HepG2 (cell line): ENCODE measurements at regions not wholly inside any gene's neighbourhood (a gene's known extent, or its start where the extent isn't known, plus 50 kb on each side); places are given as distances from the start of the nearest gene placed in this dataset.

ENCODE experiments used
- ATAC-seq: fragments of 200-7000 bp; cut with Tn5 transposase; 3 replicates; pipeline ENCODE4 v1.9.1; 2020; ENCODE audit warnings: mild to moderate bottlenecking, moderate library complexity
- BruUV-seq: library from RNA; stranded (reverse); fragments of 400-500 nt; replicated peaks from 2 replicates; lab custom pipeline; 2021; lab: Mats Ljungman, UMichigan
- CTCF ChIA-PET: fragments of 300-600 bp; formaldehyde crosslinking; extraction: SDS; loops from one replicate; lab custom pipeline; 2021; ENCODE audit warnings: low total read pairs, inconsistent platforms, low intra/inter-chr PET ratio; lab: Yijun Ruan, JAX
- POLR2A ChIA-PET: fragments of 350-600 bp; sonication (Branson Sonifier 250); formaldehyde crosslinking; loops from one replicate; lab custom pipeline; 2020; ENCODE audit warnings: antibody characterized with exemption, inconsistent platforms; lab: Yijun Ruan, JAX
- DNase-seq: peaks from one replicate; pipeline ENCODE4 v3.0.0-alpha.2; 2015; ENCODE audit warnings: low spot score
- FAIRE-seq: peaks from 3 replicates; lab custom pipeline; 2011; peaks lifted over from hg19 to GRCh38; lab: Jason Lieb, UNC
- H2AFZ ChIP-seq: one replicate; pipeline ENCODE4 v1.6.1; 2011; ENCODE audit warnings: low read length, inconsistent platforms
- H3K27ac ChIP-seq: fragments of 300-600 bp; 3 replicates; pipeline ENCODE4 v1.8.0; 2011; ENCODE audit warnings: mixed run types, mild to moderate bottlenecking, mixed read lengths, low read length, inconsistent platforms; ENCODE audit not compliant: insufficient read depth; ENCODE audit errors: extremely low read length
- H3K27me3 ChIP-seq, 2 experiments: fragments of 200-600 bp in 1 of 2; 2 replicates in 1 of 2; 3 replicates in 1 of 2; pipeline versions ENCODE4 v1.6.0 to v1.8.0; 2011; ENCODE audit warnings: low read length in 2 of 2, mild to moderate bottlenecking in 2 of 2, moderate library complexity in 2 of 2, inconsistent platforms in 1 of 2; ENCODE audit not compliant: insufficient read depth in 2 of 2, control insufficient read depth in 1 of 2
- H3K36me3 ChIP-seq, 2 experiments: fragments of 200-600 bp in 1 of 2; replicated peaks in 1 of 2; 2 replicates in 1 of 2; 3 replicates in 1 of 2; pipeline versions ENCODE4 v1.5.1 to v1.8.0; 2011; ENCODE audit warnings: low read length in 2 of 2, inconsistent platforms in 1 of 2; ENCODE audit not compliant: insufficient read depth in 2 of 2, control insufficient read depth in 1 of 2
- H3K4me1 ChIP-seq: 2 replicates; pipeline ENCODE4 v1.5.1; 2012; ENCODE audit warnings: low read length, inconsistent platforms; ENCODE audit not compliant: insufficient read depth
- H3K4me2 ChIP-seq: 2 replicates; pipeline ENCODE4 v1.6.0; 2011; ENCODE audit warnings: low read depth, low read length, inconsistent platforms
- H3K4me3 ChIP-seq, 3 experiments: fragments of 200-600 bp in 1 of 3; sonication (generic), shearing (Covaris generic) in 1 of 3; replicated peaks in 1 of 3; 2 replicates each; pipeline ENCODE4 v1.5.1; 2011 to 2016; ENCODE audit warnings: low read length in 3 of 3, inconsistent platforms in 2 of 3, low read depth in 2 of 3, mild to moderate bottlenecking in 2 of 3, control low read depth in 1 of 3, mixed read lengths in 1 of 3; ENCODE audit not compliant: insufficient read depth in 1 of 3
- H3K79me2 ChIP-seq: one replicate; pipeline ENCODE4 v1.6.1; 2011; ENCODE audit warnings: low read length, inconsistent platforms; ENCODE audit not compliant: insufficient read depth
- H3K9ac ChIP-seq: 2 replicates; pipeline ENCODE4 v1.6.0; 2011; ENCODE audit warnings: mild to moderate bottlenecking, low read depth, low read length, inconsistent platforms; ENCODE audit not compliant: insufficient read depth
- H3K9me3 ChIP-seq: 2 replicates; pipeline ENCODE4 v1.5.1; 2012; ENCODE audit warnings: mild to moderate bottlenecking, low read length
- H4K20me1 ChIP-seq: 2 replicates; pipeline ENCODE4 v1.6.0; 2011; ENCODE audit warnings: inconsistent platforms, mild to moderate bottlenecking, low read length, moderate library complexity; ENCODE audit not compliant: insufficient read depth
- BATF2 ChIP-seq: sonication (generic); formaldehyde crosslinking; IDR thresholded peaks from 2 replicates; pipeline ENCODE4 v1.8.0; 2022; ENCODE audit warnings: mild to moderate bottlenecking, missing genetic modification reagents, moderate library complexity
- GATAD1 ChIP-seq: IDR thresholded peaks from 2 replicates; pipeline ENCODE4 v1.6.1; 2016; ENCODE audit warnings: missing genetic modification reagents, missing compliant biosample characterization
- GLI4 ChIP-seq: sonication (generic); formaldehyde crosslinking; IDR thresholded peaks from 2 replicates; pipeline ENCODE4 v1.5.1; 2020; ENCODE audit warnings: missing genetic modification reagents, mild to moderate bottlenecking, moderate library complexity, borderline replicate concordance
- MBNL3 ChIP-seq: fragments of 250-450 bp; sonication (Bioruptor Pico); conservative IDR thresholded peaks from 2 replicates; pipeline ENCODE4 v1.8.0; 2022; ENCODE audit warnings: mild to moderate bottlenecking, inconsistent platforms
- POLR2G ChIP-seq: fragments of 200-400 bp; formaldehyde crosslinking; IDR thresholded peaks from 2 replicates; pipeline ENCODE4 v1.6.1; 2018; ENCODE audit warnings: mild to moderate bottlenecking, low read depth, low read length, moderate library complexity
- RBAK ChIP-seq: sonication (generic); formaldehyde crosslinking; IDR thresholded peaks from 2 replicates; pipeline ENCODE4 v1.5.1; 2020; ENCODE audit warnings: mild to moderate bottlenecking, missing genetic modification reagents
- REPIN1 ChIP-seq: sonication (generic); formaldehyde crosslinking; IDR thresholded peaks from 2 replicates; pipeline ENCODE4 v1.8.0; 2022; ENCODE audit warnings: missing genetic modification reagents, low read depth, mild to moderate bottlenecking, borderline replicate concordance
- SKIL ChIP-seq: sonication (generic); formaldehyde crosslinking; IDR thresholded peaks from 2 replicates; pipeline ENCODE4 v1.8.0; 2022; ENCODE audit warnings: missing genetic modification reagents, mild to moderate bottlenecking, moderate library complexity, borderline replicate concordance
- YEATS2 ChIP-seq: sonication (generic); formaldehyde crosslinking; IDR thresholded peaks from 2 replicates; pipeline ENCODE4 v1.4.0; 2020; ENCODE audit warnings: missing genetic modification reagents, borderline replicate concordance
- ZFP36L1 ChIP-seq: sonication (generic); formaldehyde crosslinking; IDR thresholded peaks from 2 replicates; pipeline ENCODE4 v1.8.0; 2022; ENCODE audit warnings: mild to moderate bottlenecking, missing genetic modification reagents, moderate library complexity
- ZNF224 ChIP-seq: sonication (generic); formaldehyde crosslinking; IDR thresholded peaks from 2 replicates; pipeline ENCODE4 v1.5.0; 2020; ENCODE audit warnings: mild to moderate bottlenecking, missing genetic modification reagents
- ZNF414 ChIP-seq: sonication (generic); formaldehyde crosslinking; IDR thresholded peaks from 2 replicates; pipeline ENCODE4 v1.5.0; 2020; ENCODE audit warnings: missing genetic modification reagents
- ZNF460 ChIP-seq: sonication (generic); formaldehyde crosslinking; IDR thresholded peaks from 2 replicates; pipeline ENCODE4 v1.5.1; 2020; ENCODE audit warnings: missing genetic modification reagents, mild to moderate bottlenecking, borderline replicate concordance
- ZNF563 ChIP-seq: sonication (generic); formaldehyde crosslinking; IDR thresholded peaks from 2 replicates; pipeline ENCODE4 v1.8.0; 2022; ENCODE audit warnings: mild to moderate bottlenecking, moderate library complexity, missing genetic modification reagents
- ZNF687 ChIP-seq: sonication (generic); formaldehyde crosslinking; IDR thresholded peaks from 2 replicates; pipeline ENCODE4 v1.5.1; 2020; ENCODE audit warnings: mild to moderate bottlenecking, missing genetic modification reagents, moderate library complexity
- ZNF83 ChIP-seq: sonication (generic); formaldehyde crosslinking; IDR thresholded peaks from 2 replicates; pipeline ENCODE4 v1.4.0; 2020; ENCODE audit warnings: missing genetic modification reagents, mild to moderate bottlenecking, borderline replicate concordance
- WGBS: methylation state at CpG from one replicate; pipeline ENCODE4 v1.1.6; 2017; ENCODE audit warnings: low lambda C conversion rate; 5-methylcytosine and 5-hydroxymethylcytosine counted together
- in situ Hi-C: cut with HindIII; loops from 2 replicates; pipeline ENCODE4 v1.10.0; 2017; ENCODE audit warnings: low pct_unique_long_range_greater_than_20kb; ENCODE audit not compliant: extremely low pct_ligation_motif_present
- intact Hi-C: fragments of 100-400 bp; cut with micrococcal nuclease; formaldehyde crosslinking; loops from one replicate; pipeline ENCODE4 v1.10.0; 2022; ENCODE audit not compliant: unreplicated experiment

DNA sequence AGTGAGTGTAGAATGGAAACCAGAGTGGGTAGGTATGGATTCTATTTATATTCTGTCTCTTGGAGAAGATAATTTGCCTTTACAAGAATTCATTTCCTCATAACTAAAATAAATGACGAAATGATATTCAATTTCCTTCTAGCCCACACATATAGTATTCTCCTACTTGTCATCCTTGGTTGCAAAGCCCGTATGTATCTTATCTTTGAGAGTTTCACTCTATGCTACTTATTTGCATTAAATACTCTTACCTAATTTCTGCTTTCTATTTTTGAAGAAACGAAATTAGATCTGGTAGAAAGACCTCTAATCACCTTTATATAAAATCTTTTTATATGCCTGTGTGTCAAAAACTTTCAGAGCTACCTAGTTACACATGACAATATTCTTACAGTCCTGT lies 457.7 kb downstream of the NKX6-1 start:
- FAIRE-seq (no peak), DNase-seq (no peak), ATAC-seq (no peak)
- no peak overlapping the region for H3K4me2 ChIP-seq
- H2AFZ ChIP-seq = no peak overlapping the region
- intact Hi-C loops = no loop called here
- H3K9me3 ChIP-seq = no peaks in the 10 kb centered on the region
- H3K4me1 ChIP-seq = no peaks in the 10 kb centered on the region
- H3K9ac ChIP-seq = no peak overlapping the region
- 5% methylated on average over 3 of the region's 3 CpGs for WGBS
- CTCF ChIA-PET = no interaction called here
- no TSS peak for BruUV-seq
- in situ Hi-C loops = no loop called here
- no peak overlapping the region for H3K27ac ChIP-seq
- no peaks in the 10 kb centered on the region for H4K20me1 ChIP-seq
- H3K36me3 ChIP-seq = no peaks in the 10 kb centered on the region
- POLR2A ChIA-PET = no interaction called here
- H3K4me3 ChIP-seq = no peak overlapping the region
- no peaks in the 10 kb centered on the region for H3K27me3 ChIP-seq
- H3K79me2 ChIP-seq = no peaks in the 10 kb centered on the region
- TF ChIP-seq ZNF460 (no peak), MBNL3 (no peak), RBAK (CRISPR knock-in tag) (no peak), BATF2 (CRISPR knock-in tag) (no peak), POLR2G (no peak), GATAD1 (CRISPR knock-in tag) (no peak), YEATS2 (CRISPR knock-in tag) (no peak), ZNF687 (CRISPR knock-in tag) (no peak), ZNF563 (CRISPR knock-in tag) (no peak), REPIN1 (CRISPR knock-in tag) (no peak), GLI4 (CRISPR knock-in tag) (no peak), ZFP36L1 (CRISPR knock-in tag) (no peak), ZNF83 (CRISPR knock-in tag) (no peak), ZNF414 (no peak), ZNF224 (CRISPR knock-in tag) (no peak), SKIL (no peak)
